ENCODE measurements at regions not wholly inside any gene's neighbourhood (a gene's known extent, or its start where the extent isn't known, plus 50 kb on each side); places are given as distances from the start of the nearest gene placed in this dataset.
"Not testable (repeated sequence)": the region's sequence is repeated elsewhere in the genome, so short reads cannot be mapped to it uniquely, and the experiment has no call there.

DNA sequence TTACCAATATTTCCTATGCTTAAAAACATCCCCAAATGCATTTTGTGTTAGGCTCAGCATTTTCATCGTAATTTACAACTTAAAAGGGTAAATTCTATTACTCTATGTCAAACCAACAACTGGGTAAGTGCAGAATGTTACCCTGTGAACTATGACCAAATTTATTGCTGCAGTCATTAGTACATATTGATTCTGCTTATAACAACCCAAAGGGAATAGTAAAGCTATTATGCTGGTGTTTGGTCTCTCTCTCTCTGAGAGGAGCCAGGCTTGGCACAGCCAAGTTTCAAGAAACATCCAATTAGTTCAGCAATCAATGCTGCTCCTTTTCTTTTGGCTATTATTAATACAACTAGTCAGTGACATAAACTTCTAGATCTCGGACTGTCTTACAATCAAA is 747.7 kb downstream of the CENPC start:
- no peak for DNase-seq

DNA sequence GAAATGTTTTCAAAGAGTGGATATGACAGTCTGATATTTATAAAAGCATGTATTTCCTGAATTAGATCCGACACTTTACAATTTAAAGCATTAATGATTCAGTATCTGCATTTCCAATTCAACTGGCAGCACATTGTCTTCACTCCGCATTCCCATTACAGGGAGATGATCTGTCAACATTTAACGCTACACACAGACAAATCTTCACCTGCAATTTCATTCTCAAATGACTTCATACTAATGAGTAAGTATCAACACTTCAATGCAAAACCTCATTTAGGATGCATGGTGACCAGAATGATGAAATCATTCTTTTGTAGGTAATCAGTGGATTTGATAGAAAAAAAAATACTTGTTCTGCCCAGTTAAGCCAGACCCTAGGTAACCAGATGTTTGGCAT is 749.6 kb downstream of the CENPC start:
- no peak for DNase-seq

DNA sequence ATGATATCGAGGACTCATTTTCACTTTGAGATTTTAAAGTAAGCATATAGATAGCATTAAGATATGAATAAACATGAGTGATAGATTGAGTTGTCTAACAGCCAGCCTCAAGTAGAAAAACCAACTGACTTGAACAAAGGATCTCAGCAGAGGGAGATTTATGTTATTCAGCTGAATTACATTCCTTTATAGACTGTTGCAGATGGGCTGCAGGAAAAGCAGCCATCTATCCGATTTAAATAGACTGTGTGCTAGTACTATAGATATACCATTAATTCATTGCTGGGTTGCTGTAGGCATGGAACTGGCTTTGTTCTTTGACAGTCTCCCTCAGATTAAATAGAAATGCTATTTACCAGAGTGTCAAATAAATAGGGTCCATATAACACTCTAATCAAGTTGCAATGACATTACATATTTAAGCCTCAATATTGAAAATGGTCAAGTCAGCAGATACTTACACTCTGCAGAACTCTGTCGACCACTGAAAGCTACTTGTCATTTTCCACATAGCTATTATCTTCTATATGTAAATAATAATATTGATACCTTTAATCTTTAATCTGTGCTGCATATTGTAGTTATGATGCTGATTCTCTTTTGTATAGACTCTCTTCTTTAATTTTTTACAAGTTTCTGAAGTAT is 750.8 kb downstream of the CENPC start:
- no peak for DNase-seq

DNA sequence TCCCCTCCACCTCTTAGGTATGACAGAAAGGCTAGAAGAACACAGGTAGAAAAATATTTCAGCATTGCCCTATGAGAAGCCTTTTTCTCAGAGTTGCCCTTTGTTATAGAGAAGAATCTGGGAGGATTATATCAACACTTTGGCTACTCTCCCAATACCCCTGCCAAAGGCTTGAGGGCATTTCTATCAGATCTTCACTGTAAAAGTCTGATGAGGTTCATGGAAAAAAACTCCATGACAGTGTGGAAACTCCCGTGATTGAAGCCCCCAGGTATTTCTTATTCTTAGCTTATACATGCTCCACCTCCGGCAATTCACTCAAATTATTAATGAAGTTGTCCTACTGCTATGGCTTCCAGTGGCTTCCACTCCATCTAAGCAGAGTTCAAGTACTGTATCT is 753.6 kb downstream of the CENPC start:
- no peak for DNase-seq

DNA sequence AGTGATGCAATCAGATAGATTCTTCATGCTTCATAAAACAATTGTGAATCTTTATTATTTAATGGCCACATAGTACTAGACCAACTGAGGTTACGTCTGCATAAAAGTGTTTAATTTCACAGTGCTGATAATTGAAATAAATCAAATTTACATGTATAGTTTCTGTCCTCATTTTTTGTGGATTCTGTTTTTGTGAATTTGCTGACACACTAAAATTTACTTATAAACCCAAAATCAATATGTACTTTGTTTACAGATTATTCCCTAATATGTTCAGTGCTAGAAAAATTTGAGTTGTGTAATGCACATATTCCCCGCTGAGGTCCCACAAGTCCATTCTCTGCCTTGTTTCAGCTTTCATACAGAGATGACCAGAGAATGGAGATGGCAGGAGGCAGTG is 759.8 kb downstream of the CENPC start:
- DNase-seq = no peak

DNA sequence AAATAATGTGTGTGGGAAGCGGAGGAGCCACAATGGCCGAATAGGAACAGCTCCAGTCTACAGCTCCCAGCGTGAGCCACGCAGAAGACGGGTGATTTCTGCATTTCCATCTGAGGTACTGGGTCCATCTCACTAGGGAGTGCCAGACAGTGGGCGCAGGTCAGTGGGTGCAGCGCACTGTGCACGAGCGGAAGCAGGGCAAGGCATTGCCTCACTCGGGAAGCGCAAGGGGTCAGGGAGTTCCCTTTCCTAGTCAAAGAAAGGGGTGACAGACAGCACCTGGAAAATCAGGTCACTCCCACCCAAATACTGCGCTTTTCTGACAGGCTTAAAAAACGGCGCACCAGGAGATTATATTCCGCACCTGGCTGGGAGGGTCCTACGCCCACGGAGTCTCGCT is 762.6 kb downstream of the CENPC start:
- not testable (repeated sequence) for DNase-seq

DNA sequence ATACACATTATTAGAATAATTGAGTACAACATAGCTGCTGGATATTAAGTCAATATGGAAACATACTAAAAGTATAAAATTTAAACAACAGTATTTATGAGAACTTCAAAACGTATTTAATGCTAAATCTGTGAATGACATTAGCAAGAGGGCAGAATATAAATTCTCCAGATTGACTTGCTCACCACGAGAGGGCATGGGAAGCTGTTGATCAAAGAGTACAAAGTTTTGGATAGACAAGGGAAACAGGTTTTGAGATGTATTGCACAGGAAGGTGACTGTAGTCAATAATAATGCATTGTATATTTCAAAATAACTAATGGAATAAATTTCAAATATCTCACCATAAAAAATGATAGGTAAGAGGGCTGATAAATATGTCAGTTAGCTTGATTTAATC is 768.2 kb downstream of the CENPC start:
- DNase-seq = no peak

DNA sequence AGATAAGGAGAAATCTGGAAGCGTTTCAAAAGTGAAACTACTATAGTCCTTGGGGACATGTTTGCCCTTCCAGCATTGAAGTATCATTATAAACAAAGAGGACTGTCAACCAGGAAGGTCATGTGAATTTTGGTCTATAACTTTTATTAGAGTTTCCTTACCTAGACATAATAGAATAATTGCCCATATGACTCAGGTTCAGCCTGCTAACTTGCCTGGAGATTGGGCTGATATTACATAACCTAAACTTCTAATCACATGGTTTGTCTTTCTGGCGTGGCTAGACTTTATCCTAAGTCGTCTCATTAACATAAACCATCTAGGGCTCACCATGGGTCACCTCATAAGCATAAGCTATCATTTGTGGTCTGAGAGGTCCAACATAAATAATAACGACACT is 775.9 kb downstream of the CENPC start:
- no peak for DNase-seq

DNA sequence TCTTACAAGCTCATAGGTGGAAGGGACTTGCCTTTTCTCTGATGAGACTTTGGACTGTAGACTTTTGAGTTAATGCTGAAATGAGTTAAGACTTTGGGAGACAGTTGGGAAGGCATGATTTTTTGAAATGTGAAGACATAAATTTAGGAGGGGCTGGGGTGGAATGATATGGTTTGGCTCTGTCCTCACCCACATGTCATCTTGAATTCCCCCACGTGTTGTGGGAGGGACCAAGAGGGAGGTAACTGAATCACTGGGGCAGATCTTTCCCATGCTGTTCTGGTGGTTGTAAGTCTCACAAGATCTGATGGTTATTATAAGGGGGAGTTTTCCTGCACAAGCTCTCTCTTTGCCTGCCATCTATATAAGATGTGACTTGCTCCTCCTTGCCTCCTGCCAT is 777.9 kb downstream of the CENPC start:
- no peak for DNase-seq

DNA sequence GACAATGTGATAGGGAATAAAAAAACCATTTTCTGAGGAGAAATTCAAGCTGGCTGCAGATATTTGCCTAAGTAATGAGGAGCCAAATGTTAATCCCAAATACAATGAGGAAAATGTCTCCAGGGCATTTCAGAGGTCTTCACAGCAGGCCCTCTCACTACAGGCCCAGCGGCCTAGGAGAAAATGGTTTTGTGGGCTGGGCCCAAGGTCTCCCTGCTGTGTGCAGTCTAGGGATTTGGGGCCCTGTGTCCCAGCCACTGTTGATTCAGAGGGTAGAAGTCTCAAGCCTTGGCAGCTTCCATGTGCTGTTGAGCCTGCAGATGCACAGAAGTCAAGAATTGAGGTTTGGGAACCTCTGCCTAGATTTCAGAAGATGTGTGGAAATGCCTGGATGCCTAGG is 778.7 kb downstream of the CENPC start:
- DNase-seq = no peak

DNA sequence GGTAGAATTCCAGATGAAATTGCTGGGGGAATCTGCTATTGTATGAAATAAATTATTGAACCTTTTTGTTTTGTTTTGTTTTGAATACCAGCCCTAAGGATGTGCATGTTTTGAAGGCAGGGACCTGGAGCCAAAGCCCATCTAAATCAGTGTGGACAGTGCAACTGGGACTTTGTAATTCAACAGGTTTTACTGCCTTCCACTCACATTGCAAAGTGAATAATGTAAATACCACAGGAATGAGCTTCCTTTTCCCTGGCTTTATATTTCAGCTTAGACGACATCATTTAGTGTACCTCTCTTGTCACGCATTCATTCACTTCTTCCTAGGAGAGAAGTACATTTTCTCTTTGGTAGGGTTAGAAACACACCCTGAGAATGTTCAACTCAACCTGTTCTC is 795.0 kb downstream of the CENPC start:
- no peak for DNase-seq

DNA sequence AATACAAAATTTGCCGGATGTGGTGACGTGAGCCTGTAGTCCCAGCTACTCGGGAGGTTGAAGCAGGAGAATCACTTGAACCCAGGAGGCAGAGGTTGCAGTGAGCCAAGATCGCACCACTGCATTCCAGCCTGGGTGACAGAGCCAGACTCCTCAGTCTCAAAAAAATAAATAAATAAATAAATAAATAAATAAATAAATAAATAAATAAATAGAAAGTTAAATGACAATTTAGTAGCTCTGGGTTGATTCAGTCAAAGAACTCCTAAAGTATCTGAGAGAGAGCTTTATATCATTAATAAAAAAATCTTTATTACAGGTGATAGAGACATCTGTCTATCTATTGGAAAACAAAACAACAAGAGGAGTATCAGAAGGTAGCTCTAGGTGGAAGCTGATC is 798.4 kb downstream of the CENPC start:
- not testable (repeated sequence) for DNase-seq

DNA sequence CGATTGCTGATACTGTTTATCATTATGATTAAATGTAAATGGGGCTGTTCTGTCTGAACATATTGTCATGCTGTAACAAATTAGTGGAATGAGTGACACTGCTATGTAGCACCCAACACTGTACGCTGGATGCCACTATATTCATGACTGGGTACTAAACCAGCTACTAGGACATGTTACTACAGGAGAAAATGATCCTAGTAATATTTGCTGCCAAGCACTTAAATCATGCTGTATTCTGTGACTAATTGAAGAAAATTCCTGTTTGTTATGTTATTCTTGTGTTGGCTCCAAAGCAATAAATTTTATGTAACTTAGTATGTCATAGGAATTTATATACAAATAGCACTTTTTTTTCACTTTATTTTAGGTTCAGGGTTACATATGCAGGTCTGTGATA is 804.2 kb downstream of the CENPC start:
- DNase-seq = no peak

DNA sequence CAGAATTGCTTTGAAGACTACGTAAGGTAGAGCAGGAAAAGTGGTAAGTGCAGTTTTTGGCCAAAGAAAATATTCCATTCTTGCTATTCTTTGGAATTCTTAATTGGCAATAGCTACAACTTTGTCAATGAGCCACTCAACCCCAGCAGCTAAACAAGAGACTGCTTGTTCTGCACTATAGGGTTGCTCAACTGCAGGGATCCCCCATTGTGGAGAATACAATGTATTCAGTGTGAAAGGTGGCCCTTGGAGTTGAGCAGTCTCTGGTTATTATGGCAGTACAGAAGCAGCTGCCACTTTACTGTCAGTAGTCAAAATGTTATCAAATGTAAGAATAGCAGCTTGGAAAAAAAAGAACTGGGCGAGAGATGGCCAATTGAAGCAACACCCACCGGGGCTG is 808.7 kb downstream of the CENPC start:
- no peak for DNase-seq

DNA sequence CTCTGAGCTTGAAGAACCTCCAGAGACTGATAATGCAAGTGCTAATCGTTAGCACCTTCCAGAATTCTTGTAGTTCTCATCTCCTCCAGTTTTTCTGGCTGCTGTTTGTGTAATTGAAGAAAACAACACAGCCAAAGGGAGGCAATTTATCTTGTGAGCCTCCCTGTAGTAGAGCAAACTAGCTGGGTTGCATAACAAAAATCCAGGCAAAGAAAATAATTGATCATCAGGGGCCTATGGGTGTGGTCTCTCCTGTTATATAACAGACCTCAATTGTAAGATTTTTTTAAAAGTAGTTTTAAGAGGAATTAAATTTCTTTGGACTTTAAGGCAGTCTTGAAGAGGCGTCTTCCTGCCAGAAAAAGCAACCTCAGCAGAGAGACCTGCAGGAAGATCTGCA is 817.0 kb downstream of the CENPC start:
- DNase-seq = no peak

DNA sequence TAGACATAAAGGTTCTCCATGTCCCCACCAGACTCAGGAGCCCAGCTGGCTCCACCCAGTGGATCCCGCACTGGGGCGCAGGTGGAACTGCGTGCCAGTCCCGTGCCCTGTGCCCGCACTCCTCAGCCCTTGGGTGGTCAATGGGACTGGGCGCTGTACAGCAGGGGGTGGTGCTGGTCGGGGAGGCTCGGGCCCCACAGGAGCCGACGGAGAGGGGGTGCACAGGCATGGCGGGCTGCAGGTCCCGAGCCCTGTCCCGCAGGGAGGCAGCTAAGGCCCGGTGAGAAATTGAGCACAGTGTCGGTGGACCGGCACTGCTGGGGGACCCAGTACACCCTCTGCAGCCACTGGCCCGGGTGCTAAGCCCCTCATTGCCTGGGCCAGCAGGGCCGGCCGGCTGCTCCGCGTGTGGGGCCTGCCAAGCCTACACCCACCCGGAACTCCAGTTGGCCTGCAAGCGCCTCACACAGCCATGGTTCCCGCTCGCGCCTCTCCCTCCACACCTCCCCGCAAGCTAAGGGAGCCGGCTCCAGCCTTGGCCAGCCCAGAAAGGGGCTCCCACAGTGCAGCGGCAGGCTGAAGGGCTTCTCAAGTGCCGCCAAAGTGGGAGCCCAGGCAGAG is 832.9 kb downstream of the CENPC start:
- not testable (repeated sequence) for DNase-seq

DNA sequence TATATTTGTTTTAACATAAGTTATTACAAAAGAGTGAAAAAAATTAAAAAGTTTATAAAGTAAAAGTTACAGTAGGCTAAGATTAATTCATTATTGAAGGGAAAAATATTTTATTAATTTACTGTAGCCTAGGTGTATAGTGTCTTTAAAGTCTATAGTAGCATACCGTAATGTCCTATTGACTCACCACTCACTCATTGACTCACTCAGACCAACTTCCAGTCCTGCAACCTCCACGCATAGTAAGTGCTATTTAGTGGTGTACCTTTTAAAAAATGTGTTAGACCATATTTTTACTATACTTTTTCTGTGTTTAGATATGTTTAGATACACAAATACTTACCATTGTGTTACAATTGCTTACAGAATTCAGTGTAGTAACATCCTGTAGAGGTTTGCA is 841.1 kb downstream of the CENPC start:
- no peak for DNase-seq

DNA sequence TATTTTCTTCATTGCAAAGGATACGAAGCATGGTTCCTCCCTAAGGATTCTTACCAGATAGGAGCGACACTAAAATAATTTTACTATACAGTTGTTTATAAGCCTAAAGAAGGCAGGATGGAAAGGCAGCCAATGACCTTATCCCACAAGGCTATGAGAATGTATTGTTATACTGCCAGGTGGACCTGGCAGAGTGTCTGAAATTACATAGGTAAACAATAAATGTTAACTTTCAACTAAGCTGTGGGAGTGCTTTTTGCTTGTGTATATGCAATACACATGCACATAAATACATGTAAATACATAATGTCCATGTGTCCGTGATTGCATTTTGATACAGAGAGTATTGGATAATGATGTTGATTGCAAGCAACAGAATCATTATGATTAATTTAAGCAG is 850.6 kb downstream of the CENPC start:
- DNase-seq = no peak

DNA sequence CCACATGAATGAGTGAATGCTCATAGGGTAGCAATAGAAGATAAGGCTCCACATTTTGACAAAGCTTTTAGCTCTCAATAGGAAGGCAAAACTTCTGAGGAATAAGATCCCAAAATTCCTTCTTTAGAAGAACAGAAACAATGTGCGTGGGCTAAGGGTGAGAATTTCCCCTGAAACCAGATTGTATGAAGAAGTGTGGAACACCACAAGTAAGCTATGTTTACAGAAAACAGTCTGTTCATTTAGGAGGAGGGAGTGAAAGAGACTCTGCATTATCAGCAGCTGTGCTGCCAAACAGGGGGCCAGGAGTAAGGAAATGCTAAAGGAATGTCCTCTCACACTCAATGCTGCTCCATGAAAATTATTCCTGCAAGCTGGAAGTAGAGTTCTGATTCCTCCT is 851.6 kb downstream of the CENPC start:
- no peak for DNase-seq

DNA sequence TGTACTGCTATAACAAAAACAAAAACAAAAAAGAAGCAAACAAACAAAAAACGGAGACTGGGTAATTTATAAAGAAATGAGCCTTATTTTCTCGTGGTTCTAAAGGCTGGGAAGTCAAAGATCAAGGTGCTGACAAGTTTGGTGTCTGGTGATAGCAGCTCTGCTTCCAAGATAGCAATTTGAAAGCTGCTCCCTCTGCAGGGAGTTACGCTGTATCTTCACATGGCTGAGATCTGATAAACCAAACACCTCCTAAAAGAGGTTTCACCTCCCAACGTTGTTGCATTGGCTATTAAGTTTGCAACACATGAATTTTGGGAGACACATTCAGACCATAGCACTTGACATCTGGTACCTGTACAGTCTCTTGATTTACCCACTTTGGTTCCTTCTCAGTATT is 854.2 kb downstream of the CENPC start:
- no peak for DNase-seq

DNA sequence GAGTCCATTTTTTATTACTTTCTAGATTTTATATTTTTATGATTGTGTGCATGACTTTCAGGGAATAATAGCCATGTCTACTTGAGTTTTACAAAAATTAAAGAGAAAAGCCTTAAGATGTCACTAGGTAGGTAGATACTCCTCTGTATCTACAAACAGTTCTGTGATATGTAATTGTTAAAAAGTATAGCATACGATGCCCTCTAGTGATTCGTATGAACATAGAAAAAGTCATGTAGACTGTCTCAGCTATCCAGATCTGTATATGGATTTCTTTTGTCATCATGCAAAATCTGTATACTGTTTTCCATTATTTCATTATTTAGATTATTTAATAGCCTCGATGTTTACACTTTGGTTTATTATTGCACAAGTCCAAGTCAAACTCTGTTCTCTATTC is 856.6 kb downstream of the CENPC start:
- no peak for DNase-seq

DNA sequence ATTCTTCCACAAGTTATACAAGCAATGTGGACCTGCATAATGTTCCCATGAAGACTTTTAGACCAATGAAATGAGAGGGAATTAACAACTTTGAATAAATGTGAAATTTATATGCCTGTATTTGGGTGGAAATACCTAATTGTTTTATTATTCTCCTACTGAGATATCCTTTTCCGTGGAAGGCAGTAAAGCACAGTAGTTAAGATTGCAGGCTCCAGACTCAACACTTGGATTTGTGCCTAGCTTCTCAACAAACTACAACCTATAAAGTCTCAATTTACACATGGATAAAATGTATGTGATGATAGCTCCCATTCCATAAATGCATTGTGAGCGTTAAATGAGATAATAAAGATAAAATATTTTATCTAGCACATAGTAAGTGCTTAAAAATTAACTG is 857.8 kb downstream of the CENPC start:
- no peak for DNase-seq

DNA sequence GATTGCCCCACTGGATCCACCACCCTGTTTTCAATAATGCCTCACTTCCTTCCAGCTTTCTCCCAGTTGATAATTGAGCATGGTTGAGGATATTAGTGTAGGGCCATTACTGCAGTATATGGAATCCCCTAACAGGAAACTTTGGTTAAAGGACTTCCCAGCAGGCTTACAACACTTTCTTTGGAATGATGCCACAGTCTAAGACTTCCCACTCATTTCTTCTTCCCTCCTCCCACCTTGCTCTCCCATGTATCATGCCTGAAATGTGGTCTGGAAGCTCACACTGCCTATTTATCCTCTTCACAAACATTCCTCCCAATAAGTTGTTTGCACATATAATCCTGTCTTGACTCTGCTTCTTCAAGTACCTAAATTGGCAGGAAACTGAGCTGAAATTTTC is 863.3 kb downstream of the CENPC start:
- DNase-seq = no peak

DNA sequence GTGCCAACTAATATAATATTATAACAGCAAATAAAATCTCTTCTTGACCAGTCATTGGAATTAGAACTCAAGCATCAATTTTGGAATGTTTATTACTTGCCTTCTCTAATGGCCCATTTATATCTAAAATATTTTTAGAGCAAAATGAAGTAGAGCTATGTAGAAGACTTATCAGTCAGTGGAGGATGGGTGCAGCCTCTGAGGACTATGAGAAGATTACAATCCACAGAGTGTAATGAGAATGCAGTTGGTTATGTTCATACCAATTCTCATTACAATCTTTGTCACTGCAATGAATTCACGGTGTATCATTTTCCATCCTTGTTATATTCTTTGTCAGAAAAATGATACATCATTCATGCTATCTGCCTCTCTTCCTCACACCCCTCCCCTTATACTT is 878.1 kb downstream of the CENPC start:
- no peak for DNase-seq

DNA sequence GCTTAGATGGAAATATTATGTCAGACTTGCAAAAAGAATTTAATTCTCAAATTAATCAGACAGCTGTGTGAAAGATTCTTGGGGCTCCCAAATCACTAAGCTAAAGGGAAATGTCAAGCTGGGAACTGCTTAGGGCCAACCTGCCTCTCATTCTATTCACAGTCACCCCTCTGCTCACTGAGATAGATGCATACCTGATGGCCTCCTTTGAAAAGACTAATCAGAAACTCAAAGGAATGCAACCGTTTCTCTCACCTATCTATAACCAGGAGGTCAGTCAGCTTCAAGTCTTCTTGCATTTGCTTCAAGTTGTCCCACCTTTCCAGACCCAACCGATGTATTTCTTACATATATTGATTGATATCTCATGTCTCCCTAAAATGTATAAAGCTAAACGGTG is 882.7 kb downstream of the CENPC start:
- no peak for DNase-seq
